Tibial nerve (tissue), 3 donors: ENCODE measurements at regions not wholly inside any gene's neighbourhood (a gene's known extent, or its start where the extent isn't known, plus 50 kb on each side); places are given as distances from the start of the nearest gene placed in this dataset.

Experiments used
- CTCF ChIP-seq, 5 experiments: fragments of 200-600 bp in 3 of 5; fragments of 450-650 bp in 2 of 5; sonication (generic) in 3 of 5; IDR thresholded peaks; one replicate each; pipeline ENCODE4 v1.5.1; 2016 to 2019; ENCODE audit warnings: antibody characterized with exemption in 5 of 5, mild to moderate bottlenecking in 3 of 5, moderate library complexity in 2 of 5
- POLR2A ChIP-seq, 2 donors: fragments of 450-650 bp; IDR thresholded peaks; one replicate each; pipeline ENCODE4 v1.6.1; 2017; ENCODE audit warnings: antibody characterized with exemption in 2 of 2, mild to moderate bottlenecking in 2 of 2, moderate library complexity in 2 of 2

DNA sequence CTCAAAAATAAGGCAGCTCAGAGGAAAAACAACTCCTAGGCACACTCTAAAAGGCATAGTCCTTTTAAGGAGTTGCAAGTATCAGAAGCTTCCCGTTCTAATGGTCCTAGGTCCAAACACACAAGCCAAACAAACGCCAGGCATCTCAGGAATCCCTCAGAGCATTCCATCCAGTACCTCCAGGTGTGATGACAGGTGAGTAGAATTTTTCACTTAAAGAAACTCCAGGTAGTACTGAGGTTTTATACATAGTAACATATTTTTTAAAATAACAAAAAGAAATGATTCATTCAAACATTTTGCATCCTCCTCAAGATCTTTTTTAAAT lies 1092.3 kb downstream of the TUSC7 start:
- TF ChIP-seq POLR2A (IDR thresholded peaks at IDR 0.05) (no peak), CTCF (IDR thresholded peaks at IDR 0.05) (no peak)
